IMR-90 (cell line): ENCODE measurements at regions not wholly inside any gene's neighbourhood (a gene's known extent, or its start where the extent isn't known, plus 50 kb on each side); places are given as distances from the start of the nearest gene placed in this dataset.

Experiments used
- CEBPB ChIP-seq: IDR thresholded peaks from 2 replicates; pipeline ENCODE4 v1.6.1; 2012; ENCODE audit warnings: low read depth, low read length, improper control_type of control experiment
- POLR2A ChIP-seq: IDR thresholded peaks from 2 replicates; pipeline ENCODE4 v1.6.1; 2012; ENCODE audit warnings: mild to moderate bottlenecking, low read depth, low read length
- RFX5 ChIP-seq: IDR thresholded peaks from 2 replicates; pipeline ENCODE4 v1.8.0; 2012; ENCODE audit warnings: low read depth, mild to moderate bottlenecking, low read length, moderate library complexity
- TF ChIP-seq, protein P1 (sequence below): conservative IDR thresholded peaks from 2 replicates; pipeline ENCODE4 v1.5.1; 2012; ENCODE audit warnings: mild to moderate bottlenecking, low read depth, low read length, improper control_type of control experiment

DNA sequence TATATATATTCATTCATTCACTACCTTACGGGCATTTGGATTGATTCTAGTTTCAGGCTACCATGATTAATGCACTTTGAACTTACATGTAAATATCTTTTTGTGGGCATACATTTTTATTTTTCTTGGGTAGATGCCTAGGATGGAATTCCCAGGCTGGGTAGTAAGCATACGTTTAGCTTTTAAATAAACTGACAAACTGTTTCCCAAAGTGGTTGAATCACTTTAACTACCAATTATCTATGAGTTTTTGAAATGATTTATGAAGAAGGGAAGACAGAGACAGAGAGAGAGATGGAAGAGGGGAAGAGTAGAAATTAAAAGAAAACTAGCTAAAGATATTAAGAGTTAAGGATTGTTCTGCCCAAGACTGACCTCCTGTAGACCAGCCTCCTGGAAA lies 612.6 kb downstream of the PSAT1 start:
- no peak for TF ChIP-seq POLR2A
- TF ChIP-seq, protein P1, sequence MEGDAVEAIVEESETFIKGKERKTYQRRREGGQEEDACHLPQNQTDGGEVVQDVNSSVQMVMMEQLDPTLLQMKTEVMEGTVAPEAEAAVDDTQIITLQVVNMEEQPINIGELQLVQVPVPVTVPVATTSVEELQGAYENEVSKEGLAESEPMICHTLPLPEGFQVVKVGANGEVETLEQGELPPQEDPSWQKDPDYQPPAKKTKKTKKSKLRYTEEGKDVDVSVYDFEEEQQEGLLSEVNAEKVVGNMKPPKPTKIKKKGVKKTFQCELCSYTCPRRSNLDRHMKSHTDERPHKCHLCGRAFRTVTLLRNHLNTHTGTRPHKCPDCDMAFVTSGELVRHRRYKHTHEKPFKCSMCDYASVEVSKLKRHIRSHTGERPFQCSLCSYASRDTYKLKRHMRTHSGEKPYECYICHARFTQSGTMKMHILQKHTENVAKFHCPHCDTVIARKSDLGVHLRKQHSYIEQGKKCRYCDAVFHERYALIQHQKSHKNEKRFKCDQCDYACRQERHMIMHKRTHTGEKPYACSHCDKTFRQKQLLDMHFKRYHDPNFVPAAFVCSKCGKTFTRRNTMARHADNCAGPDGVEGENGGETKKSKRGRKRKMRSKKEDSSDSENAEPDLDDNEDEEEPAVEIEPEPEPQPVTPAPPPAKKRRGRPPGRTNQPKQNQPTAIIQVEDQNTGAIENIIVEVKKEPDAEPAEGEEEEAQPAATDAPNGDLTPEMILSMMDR = no peak
- no peak for TF ChIP-seq RFX5
- no peak for TF ChIP-seq CEBPB
